IPS-11a (cell line): ENCODE measurements at regions not wholly inside any gene's neighbourhood (a gene's known extent, or its start where the extent isn't known, plus 50 kb on each side); places are given as distances from the start of the nearest gene placed in this dataset.

Experiments
- H3K4me3 ChIP-seq: one replicate; pipeline ENCODE4 v1.5.1; 2013; ENCODE audit warnings: low read depth, low read length, control low read depth

DNA sequence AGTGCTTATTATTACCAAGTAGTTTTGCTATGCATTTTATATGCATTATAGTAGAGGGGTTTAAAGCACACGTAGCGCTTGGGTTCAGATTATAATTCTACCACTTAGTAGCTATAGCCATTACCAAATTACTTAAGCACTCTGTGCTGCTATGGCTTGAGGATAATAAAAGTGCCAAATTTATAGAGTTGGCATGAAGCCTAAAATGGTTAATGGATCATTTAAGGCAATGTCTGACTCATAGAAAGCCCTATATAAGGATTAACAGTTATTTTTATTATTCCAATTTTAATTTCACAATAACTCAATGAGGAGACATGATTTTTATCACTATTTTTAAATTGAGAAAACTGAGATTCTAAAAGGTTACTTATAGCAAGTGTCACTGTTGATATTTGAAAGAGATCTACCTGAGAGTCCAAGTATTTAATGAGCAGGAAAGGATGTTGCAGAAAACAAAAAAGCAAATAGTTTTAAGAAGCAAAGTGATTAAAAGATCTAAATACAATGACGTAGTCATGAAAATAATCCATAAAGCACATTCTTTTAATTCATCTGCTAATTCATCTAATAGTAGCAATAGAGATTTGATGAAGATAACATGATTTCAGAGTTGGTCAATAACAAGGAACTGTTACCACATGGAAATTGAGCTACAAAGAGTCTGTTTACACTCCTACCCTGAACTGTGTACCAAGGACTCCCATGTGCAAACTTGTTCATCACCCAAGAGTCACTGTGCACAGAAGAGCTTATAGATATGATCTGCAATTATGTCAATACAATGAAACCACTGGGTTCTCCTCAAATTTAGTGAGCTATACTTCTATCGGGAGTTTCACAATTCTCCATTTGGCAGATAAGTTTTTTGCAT lies 78.8 kb upstream of the DTNA start:
- no peak overlapping the region for H3K4me3 ChIP-seq

DNA sequence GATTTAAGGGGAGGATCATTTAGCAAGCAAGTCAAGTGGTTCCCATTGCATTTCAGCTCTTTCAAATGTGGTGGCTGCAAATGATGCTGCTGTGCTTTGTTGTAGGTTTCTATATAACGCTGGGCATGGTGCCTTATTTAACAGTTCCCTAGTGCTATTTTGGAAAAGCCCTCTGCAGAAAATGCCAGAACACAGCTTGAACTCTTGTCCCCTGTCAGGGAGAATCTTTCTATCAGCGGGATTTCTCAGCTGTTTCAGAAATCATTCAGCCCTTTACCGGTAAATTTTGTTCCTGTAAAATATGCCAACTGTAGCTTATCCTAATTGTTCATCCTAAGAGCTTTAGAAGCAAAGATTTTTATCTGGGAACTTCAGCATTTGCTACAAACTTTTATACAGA lies 77.8 kb upstream of the DTNA start:
- no peak overlapping the region for H3K4me3 ChIP-seq

DNA sequence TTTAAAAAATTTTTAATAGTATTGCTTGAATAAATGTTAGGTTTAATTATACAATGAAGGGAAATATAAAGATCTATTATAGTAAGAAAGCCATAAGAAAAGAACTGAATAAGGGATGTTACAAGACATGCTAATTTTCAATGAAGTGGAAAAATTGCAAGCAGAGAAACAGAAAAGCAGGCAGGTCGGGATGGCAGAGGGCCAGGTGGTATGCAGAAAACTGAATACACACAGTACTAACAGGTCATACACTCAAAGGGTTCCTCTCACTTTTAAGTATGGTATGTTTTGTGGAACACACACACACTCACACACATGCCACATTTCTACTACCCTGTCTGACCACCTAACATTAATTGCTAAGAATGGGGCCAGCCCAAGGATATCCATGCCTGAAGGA lies 76.7 kb upstream of the DTNA start:
- no peak overlapping the region for H3K4me3 ChIP-seq

DNA sequence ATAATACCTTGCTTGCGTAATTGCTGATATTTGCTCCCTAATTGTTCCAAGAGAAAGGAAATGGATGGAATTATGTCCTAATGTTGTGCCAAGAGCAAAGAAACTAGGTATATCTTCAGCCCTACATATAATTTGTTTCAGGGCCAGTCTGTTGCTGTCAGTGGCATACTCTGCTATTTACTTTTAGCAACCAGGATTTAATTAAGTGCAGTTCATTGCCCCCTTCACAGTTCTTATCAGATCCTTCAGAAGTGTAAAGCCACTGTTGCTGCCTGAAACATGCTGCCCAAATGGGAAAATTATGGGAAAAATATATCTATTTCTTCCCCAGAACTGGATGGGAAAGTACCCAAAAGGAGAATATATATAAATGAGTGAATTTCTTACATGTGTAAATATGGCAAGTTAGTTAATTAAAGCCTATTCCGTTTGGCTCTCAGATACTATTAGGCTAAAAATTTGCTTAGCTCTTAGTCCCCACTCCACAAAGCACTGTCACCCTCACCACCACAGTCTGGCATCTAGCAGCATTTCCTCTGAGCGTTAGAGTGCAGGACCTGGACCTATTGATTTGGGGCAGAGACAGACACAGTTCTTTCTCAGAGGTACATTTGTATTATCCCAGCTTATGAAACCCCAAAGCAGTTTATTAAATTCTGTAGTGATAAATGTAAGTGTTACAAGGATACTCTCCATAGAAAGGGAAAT lies 72.8 kb upstream of the DTNA start:
- H3K4me3 ChIP-seq, result no peak overlapping the region

DNA sequence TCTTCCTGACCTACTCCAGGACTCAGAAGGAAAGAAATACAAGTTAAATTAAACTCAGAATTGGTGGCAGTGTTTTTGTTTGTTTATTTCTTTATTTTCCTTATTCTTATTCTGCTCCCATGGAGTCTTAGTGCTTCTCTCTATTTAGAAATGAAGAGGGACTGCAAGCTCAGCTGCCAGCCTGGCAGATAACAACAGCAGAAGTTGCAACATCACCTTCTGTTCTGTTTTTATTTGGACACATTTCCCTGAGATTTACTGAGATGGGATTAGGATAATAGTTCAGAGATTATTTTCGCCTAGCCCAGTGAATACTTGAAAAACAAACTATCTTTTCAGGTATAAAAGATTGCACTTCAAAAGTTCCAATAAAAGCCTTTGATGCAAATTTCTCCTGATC lies 70.4 kb upstream of the DTNA start:
- H3K4me3 ChIP-seq, result no peak overlapping the region

DNA sequence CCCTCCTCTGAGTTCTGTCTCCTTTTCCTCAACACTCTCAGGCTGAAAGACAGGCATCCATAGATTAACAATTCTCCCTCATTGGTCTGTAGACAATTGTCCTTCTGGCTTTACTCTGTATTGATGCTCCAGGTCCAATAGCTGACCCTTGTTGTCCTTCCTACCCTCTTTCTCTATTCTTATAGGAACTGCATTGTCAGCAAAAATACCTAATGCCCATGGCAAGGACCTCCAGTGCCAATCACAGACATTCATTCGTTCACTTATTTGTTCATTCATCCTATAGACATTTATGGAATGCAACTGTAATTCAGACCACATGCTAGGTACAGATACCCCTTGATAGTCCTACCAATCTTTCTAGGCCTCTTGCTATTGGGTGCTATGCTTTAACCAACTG lies 69.8 kb upstream of the DTNA start:
- no peak overlapping the region for H3K4me3 ChIP-seq

DNA sequence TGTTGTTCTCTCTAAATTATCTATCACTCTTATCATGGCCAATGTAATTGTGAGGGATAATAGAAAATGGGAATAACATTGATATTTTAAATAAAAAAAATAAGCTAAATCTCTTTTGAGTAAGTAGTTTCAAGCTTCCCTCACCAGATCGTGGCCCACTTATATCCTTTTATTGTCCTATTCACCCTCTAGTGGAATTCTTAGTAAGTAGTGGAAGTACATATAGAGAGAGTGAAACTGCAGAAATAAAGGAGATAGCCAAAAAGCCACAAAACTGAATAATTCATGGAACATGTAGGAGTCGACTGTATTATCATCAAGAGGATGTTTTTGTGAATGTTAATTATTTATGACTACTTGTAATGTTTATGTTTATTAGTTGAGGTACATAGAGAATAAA lies 66.1 kb upstream of the DTNA start:
- H3K4me3 ChIP-seq, result no peak overlapping the region

DNA sequence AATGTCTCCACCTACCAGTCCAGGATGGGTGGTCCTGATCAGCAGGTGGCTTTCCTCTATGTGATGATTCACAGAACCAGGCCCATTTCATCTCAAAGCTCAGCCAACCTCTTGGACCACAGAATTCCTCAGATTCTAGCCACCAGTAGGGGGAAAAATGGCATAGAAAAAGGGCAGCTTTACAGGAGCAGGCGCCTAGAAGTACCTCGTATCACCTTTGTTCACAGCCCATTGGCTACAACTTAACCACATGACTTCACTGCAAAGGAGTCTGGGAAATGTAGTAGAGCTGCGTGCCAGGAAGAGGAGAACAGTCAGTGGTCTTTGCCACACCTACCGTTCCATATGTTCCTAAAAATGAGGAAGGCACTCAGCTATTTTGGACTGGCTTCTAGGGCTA lies 62.8 kb upstream of the DTNA start:
- no peak overlapping the region for H3K4me3 ChIP-seq

DNA sequence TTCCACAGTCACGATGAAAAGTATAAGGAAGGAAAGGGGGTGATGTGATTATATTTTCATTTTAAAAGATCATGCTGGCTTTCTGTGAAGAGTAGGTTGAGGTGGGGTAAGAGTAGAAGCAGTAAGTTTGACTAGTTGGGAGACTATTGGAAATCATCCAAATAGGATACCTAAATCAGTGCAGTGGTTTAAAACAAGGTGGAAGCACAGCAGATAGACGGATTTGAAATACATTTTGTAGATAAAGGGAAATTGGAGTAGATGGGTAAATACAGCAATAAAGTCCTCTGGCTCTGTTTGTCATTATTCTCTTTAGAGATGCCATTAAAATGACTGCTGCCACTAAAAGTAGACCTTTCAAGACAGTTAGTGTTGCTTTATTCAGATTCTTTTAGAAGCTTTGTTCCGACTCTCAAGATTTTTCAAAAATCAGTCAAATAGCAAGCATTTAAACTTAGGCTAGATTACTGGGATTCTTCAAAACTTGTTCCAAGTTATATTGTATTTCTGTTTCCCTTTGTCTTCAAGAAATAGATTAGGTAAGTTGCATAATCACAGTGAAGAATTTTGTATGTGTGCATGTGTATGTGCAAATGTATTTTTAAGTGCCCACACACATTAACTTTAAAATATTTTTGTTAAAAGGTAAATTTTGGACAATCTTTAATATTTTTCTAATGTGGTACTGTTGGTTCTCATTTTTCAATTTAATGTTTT lies 61.7 kb upstream of the DTNA start:
- H3K4me3 ChIP-seq, result no peak overlapping the region

DNA sequence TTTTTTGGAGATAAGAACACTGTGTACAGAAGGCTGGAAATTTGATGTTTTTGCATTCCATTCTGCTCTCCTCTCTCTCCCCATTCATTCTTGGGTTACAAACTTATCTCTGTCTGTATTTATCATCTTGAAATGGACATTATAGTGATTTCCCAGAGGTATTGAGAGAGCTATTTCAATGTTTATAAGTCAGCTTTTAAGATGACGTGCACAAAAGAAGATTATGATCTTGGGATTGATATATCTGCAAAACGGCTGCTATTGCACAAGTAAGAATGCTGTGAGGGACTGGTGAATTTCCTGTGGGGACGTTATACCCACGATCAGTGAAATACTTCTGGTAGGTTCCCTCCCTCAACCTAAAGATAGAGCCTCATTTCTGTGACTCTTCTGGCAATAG lies 61.0 kb upstream of the DTNA start:
- H3K4me3 ChIP-seq, result no peak overlapping the region

DNA sequence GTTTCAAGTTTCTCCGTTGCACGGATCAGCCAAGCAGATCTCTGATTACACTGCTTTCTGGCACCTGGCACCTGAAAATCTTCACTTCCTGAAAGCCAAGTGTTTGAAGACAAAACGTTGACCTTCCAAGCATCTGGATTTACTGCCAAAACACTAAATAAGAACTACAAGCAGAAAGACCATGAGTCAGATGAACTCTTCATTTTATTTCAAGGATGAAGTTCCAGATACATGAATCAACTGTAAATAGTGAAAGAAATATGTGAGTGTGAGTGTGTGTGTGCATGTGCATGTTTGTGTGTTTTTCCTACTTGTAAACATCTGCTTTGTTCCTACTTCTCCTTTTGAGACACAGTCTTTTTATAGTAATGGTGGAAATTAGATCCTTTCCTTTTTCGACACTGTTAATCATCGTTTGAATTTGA lies 60.0 kb upstream of the DTNA start:
- H3K4me3 ChIP-seq, result no peak overlapping the region

DNA sequence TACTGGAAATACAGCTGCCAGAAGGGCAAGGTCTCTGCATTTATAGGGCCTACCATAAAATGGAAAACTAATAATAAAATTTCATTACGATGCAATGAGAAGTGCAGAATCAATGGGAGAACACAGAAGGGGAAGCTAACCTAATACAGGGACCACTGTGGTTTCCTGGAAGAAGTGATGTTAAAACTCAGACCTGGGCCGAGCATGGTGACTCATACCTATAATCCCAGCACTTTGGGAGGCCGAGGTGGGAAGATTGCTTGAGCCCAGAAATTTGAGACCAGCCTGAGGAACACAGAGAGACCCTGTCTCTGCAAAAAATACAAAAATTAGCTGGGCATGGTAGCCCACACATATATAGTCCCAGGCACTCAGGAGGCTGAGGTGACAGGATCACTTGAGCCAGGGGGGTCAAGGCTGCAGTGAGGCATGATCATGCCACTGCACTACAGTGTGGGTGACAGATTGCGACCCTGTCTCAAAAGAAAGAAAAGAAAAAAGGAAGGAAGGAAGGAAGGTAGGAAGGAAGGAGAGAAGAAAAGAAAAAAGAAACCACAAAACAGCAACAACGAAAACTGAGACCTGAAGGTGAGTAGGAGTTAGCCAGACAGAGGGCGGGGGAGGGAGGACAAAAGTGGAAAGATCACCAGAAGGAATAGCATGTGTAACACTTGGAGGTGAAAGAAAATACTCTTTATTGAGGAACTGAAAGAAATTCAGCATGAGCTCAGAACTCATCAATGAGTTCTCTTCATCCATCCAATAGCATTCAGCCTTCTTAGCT lies 58.3 kb upstream of the DTNA start:
- H3K4me3 ChIP-seq, result no peak overlapping the region

DNA sequence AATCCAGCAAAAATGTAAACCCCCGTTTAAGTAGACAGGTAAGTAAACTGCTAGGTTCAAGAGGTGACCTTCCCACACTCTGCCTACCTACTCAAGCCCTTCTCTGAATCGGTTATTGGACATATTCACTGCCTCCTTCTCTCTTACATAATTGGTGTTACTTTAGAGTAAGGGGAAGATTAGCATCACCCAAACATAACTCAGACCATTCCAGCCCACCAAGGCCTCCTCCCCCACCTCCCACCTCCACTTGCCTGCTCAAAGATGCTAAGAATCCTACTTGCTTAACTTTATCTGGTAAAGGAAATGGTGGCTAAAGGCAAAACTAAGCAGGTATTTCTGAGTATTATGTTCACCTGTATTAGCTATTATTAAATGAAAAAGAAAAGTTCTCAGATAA lies 55.0 kb upstream of the DTNA start:
- H3K4me3 ChIP-seq, result no peak overlapping the region

DNA sequence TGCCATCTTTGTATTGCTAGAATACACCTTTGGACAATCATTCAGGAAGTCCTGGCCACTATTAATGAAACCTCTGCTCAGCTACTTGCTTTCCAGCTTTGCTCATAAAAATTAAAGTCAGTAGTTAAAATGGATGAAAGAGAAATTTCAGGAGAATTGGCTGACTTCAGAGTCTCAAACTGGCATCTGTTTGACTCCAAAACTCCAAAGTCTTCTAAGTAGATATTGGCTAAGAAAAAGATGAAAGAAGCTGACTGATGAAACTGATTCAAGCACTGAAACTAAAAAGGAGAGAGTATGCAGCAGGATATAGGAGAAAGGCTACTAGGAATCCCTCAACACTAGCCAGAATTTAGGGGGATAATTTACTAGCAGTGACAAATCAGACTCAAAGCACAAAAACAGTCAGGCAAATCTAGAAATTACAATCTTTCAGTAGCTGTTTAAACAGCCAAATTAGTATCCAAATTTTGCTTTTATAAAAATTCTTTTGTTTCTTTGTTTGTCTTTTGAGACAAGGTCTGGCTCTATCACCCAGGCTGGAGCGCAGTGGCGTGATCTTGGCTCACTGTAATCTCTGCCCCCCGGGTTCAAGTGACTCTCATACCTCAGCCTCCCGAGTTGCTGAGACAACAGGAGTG lies 52.1 kb upstream of the DTNA start:
- H3K4me3 ChIP-seq, result no peak overlapping the region

DNA sequence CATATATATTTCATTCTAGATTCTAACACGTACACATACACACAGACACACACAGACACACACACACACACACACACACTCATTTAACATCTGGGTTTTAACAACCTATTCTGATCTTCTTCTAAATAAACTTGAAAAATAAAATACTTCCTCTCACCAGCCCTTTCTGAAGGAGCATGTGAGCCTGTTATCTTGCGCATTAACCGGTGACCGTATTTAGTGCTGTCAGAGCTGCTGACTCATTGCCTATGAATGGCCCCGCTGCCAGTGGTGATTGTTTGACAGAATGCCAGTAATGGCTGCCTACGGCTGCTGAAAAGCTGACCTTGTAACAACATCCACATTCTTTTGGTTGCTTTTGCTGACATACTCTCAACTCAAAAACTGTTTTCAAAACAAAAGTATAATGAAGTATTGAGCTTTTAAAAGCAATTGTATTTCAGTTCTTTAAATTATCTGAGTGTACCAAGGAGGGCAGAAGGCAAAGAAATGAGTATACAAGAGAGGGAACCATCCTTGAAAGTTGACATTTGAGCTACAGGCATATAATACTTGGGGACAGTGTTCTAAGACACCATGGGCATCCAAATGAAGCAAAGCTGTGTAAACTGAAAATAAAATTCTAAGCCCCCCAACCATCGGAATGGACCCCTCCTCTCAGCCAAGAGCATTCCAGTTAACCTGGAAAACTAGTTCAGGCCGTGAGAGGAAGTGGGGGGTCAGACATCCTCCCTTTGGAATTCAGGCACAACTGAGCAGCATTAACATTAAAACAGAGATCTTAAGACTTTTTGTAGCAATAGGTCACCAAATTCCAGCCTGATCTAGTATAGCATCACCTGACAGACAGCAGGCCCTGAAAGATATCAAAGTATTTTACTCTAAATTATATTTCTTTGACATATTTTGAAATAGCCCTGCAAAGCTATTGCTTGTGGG lies 50.2 kb upstream of the DTNA start:
- no peak overlapping the region for H3K4me3 ChIP-seq
